ENCODE measurements at regions not wholly inside any gene's neighbourhood (a gene's known extent, or its start where the extent isn't known, plus 50 kb on each side); places are given as distances from the start of the nearest gene placed in this dataset.

GRCh38 chr3:139757448-139758030, 79.8 kb upstream of the NMNAT3 start:
- Histone ChIP-seq H3K36me3 (replicated peaks in 1 of 2; ENCODE audit: control insufficient read depth in 2 of 2, insufficient read depth in 2 of 2, low read length in 2 of 2) (no peaks in the 10 kb centered on the region), H2BK5ac (ENCODE audit: low read length) (no peak overlapping the region), H3K4me1 (ENCODE audit: control insufficient read depth in 2 of 2, insufficient read depth in 1 of 2, low read depth in 1 of 2, low read length in 2 of 2) (peaks cover 0 to 14% of the 10 kb centered on the region in 2 donors), H3K9ac (ENCODE audit: low read depth, low read length, poor library complexity) (no peak overlapping the region), H2AK5ac (ENCODE audit: low read depth, low read length) (no peak overlapping the region), H3K27me3 (ENCODE audit: control insufficient read depth in 3 of 3, insufficient read depth in 3 of 3, low read depth in 1 of 3, low read length in 3 of 3) (no peaks in the 10 kb centered on the region), H3K27ac (replicated peaks; ENCODE audit: low read length) (no peak overlapping the region), H3K14ac (ENCODE audit: low read length) (no peak overlapping the region), H3K79me1 (ENCODE audit: low read depth, low read length) (no peaks in the 10 kb centered on the region), H4K91ac (ENCODE audit: low read depth, low read length, poor library complexity) (no peak overlapping the region), H3K18ac (ENCODE audit: low read length) (no peak overlapping the region), H3K4ac (ENCODE audit: low read length) (no peak overlapping the region), H3K4me3 (ENCODE audit: low read length in 2 of 2) (no peak overlapping the region), H3K9me3 (replicated peaks in 1 of 2; ENCODE audit: control insufficient read depth in 2 of 2, insufficient read depth in 1 of 2, low read depth in 1 of 2, low read length in 2 of 2) (no peaks in the 10 kb centered on the region), H2BK12ac (ENCODE audit: low read length) (no peak overlapping the region), H3K4me2 (ENCODE audit: insufficient read depth, low read length, poor library complexity, severe bottlenecking) (no peak overlapping the region), H2BK120ac (ENCODE audit: low read depth, low read length) (no peak overlapping the region), H2AFZ (ENCODE audit: low read length) (no peak overlapping the region), H3K23ac (ENCODE audit: low read depth, low read length, poor library complexity) (no peak overlapping the region), H4K8ac (ENCODE audit: low read depth, low read length) (no peak overlapping the region), H2BK15ac (ENCODE audit: low read length) (no peak overlapping the region)
- no peak for DNase-seq (ENCODE audit: low spot score)

GRCh38 chr3:139756529-139757103, 78.8 kb upstream of the NMNAT3 start:
- H3K4me3 ChIP-seq (ENCODE audit: low read length in 2 of 2), result no peak overlapping the region
- peaks cover 0 to 9% of the 10 kb centered on the region in 2 donors for H3K4me1 ChIP-seq (ENCODE audit: control insufficient read depth in 2 of 2, insufficient read depth in 1 of 2, low read depth in 1 of 2, low read length in 2 of 2)
- no peak overlapping the region for H2AFZ ChIP-seq (ENCODE audit: low read length)
- no peak for DNase-seq (ENCODE audit: low spot score)
- H3K18ac ChIP-seq (ENCODE audit: low read length), result no peak overlapping the region
- no peak overlapping the region for H3K4ac ChIP-seq (ENCODE audit: low read length)
- H2BK120ac ChIP-seq (ENCODE audit: low read depth, low read length), result no peak overlapping the region
- no peak overlapping the region for H2BK12ac ChIP-seq (ENCODE audit: low read length)
- H3K23ac ChIP-seq (ENCODE audit: low read depth, low read length, poor library complexity), result no peak overlapping the region
- no peaks in the 10 kb centered on the region for H3K79me1 ChIP-seq (ENCODE audit: low read depth, low read length)
- H3K4me2 ChIP-seq (ENCODE audit: insufficient read depth, low read length, poor library complexity, severe bottlenecking), result no peak overlapping the region
- no peak overlapping the region for H2BK15ac ChIP-seq (ENCODE audit: low read length)
- H3K9me3 ChIP-seq (replicated peaks in 1 of 2; ENCODE audit: control insufficient read depth in 2 of 2, insufficient read depth in 1 of 2, low read depth in 1 of 2, low read length in 2 of 2), result no peaks in the 10 kb centered on the region
- no CpG with 5 or more reads among the region's 3 CpGs for WGBS, 2 donors (ENCODE audit: extremely low coverage in 2 of 2, insufficient read length in 2 of 2, insufficient replicate concordance in 1 of 2)
- no peak overlapping the region for H2BK5ac ChIP-seq (ENCODE audit: low read length)
- no peaks in the 10 kb centered on the region for H3K36me3 ChIP-seq (replicated peaks in 1 of 2; ENCODE audit: control insufficient read depth in 2 of 2, insufficient read depth in 2 of 2, low read length in 2 of 2)
- no peaks in the 10 kb centered on the region for H3K27me3 ChIP-seq (ENCODE audit: control insufficient read depth in 3 of 3, insufficient read depth in 3 of 3, low read depth in 1 of 3, low read length in 3 of 3)
- H3K27ac ChIP-seq (replicated peaks; ENCODE audit: low read length), result no peak overlapping the region
- no peak overlapping the region for H3K14ac ChIP-seq (ENCODE audit: low read length)
- no peak overlapping the region for H4K8ac ChIP-seq (ENCODE audit: low read depth, low read length)
- no peak overlapping the region for H3K9ac ChIP-seq (ENCODE audit: low read depth, low read length, poor library complexity)
- H4K91ac ChIP-seq (ENCODE audit: low read depth, low read length, poor library complexity), result no peak overlapping the region
- H2AK5ac ChIP-seq (ENCODE audit: low read depth, low read length), result no peak overlapping the region

GRCh38 chr3:139755551-139755950, 77.8 kb upstream of the NMNAT3 start:
- H3K23ac ChIP-seq (ENCODE audit: low read depth, low read length, poor library complexity), result no peak overlapping the region
- H4K91ac ChIP-seq (ENCODE audit: low read depth, low read length, poor library complexity), result no peak overlapping the region
- H2BK120ac ChIP-seq (ENCODE audit: low read depth, low read length), result no peak overlapping the region
- H3K27me3 ChIP-seq (ENCODE audit: control insufficient read depth in 3 of 3, insufficient read depth in 3 of 3, low read depth in 1 of 3, low read length in 3 of 3), result no peaks in the 10 kb centered on the region
- H3K4ac ChIP-seq (ENCODE audit: low read length), result no peak overlapping the region
- H2BK5ac ChIP-seq (ENCODE audit: low read length), result no peak overlapping the region
- H3K9me3 ChIP-seq (replicated peaks in 1 of 2; ENCODE audit: control insufficient read depth in 2 of 2, insufficient read depth in 1 of 2, low read depth in 1 of 2, low read length in 2 of 2), result peaks cover 0 to under 1% of the 10 kb centered on the region in 2 donors
- H2BK15ac ChIP-seq (ENCODE audit: low read length), result no peak overlapping the region
- no peak overlapping the region for H3K27ac ChIP-seq (replicated peaks; ENCODE audit: low read length)
- no peaks in the 10 kb centered on the region for H3K36me3 ChIP-seq (replicated peaks in 1 of 2; ENCODE audit: control insufficient read depth in 2 of 2, insufficient read depth in 2 of 2, low read length in 2 of 2)
- no peak overlapping the region for H2AK5ac ChIP-seq (ENCODE audit: low read depth, low read length)
- no peak overlapping the region for H2BK12ac ChIP-seq (ENCODE audit: low read length)
- no peak overlapping the region for H2AFZ ChIP-seq (ENCODE audit: low read length)
- DNase-seq (ENCODE audit: low spot score), result no peak
- H3K4me3 ChIP-seq (ENCODE audit: low read length in 2 of 2), result no peak overlapping the region
- no peak overlapping the region for H3K9ac ChIP-seq (ENCODE audit: low read depth, low read length, poor library complexity)
- H3K14ac ChIP-seq (ENCODE audit: low read length), result no peak overlapping the region
- H4K8ac ChIP-seq (ENCODE audit: low read depth, low read length), result no peak overlapping the region
- peaks cover 0 to 9% of the 10 kb centered on the region in 2 donors for H3K4me1 ChIP-seq (ENCODE audit: control insufficient read depth in 2 of 2, insufficient read depth in 1 of 2, low read depth in 1 of 2, low read length in 2 of 2)
- H3K4me2 ChIP-seq (ENCODE audit: insufficient read depth, low read length, poor library complexity, severe bottlenecking), result no peak overlapping the region
- no CpG with 5 or more reads among the region's 3 CpGs for WGBS, 2 donors (ENCODE audit: extremely low coverage in 2 of 2, insufficient read length in 2 of 2, insufficient replicate concordance in 1 of 2)
- H3K79me1 ChIP-seq (ENCODE audit: low read depth, low read length), result no peaks in the 10 kb centered on the region
- no peak overlapping the region for H3K18ac ChIP-seq (ENCODE audit: low read length)

DNA sequence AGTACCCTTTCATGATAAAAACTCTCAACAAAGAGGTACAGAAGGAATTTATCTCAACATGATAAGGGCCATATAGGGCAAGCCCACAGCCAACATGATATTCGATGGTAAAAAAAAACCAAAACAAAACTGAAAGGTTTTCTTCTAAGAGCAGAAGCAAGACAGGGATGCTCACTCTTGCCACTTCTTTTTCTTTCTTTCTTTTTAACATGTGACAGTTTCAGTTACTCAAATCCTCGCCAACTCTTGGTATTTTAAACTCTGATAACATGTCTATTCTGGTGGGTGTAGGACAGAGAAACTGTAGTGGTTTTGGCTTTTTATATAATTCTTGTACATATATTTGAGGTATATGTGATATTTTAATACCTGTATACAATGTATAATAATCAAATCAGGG, 74.0 kb upstream of the NMNAT3 start:
- WGBS, 2 donors (ENCODE audit: extremely low coverage in 2 of 2, insufficient read length in 2 of 2, insufficient replicate concordance in 1 of 2), result no CpG with 5 or more reads among the region's 2 CpGs
- Histone ChIP-seq H2BK12ac (ENCODE audit: low read length) (no peak overlapping the region), H3K14ac (ENCODE audit: low read length) (no peak overlapping the region), H3K4me2 (ENCODE audit: insufficient read depth, low read length, poor library complexity, severe bottlenecking) (no peak overlapping the region), H3K27ac (replicated peaks; ENCODE audit: low read length) (no peak overlapping the region), H3K27me3 (ENCODE audit: control insufficient read depth in 3 of 3, insufficient read depth in 3 of 3, low read depth in 1 of 3, low read length in 3 of 3) (no peaks in the 10 kb centered on the region), H4K91ac (ENCODE audit: low read depth, low read length, poor library complexity) (no peak overlapping the region), H3K23ac (ENCODE audit: low read depth, low read length, poor library complexity) (no peak overlapping the region), H4K8ac (ENCODE audit: low read depth, low read length) (no peak overlapping the region), H2BK120ac (ENCODE audit: low read depth, low read length) (no peak overlapping the region), H3K9me3 (replicated peaks in 1 of 2; ENCODE audit: control insufficient read depth in 2 of 2, insufficient read depth in 1 of 2, low read depth in 1 of 2, low read length in 2 of 2) (peaks cover 0 to 1% of the 10 kb centered on the region in 2 donors), H3K4ac (ENCODE audit: low read length) (no peak overlapping the region), H3K4me1 (ENCODE audit: control insufficient read depth in 2 of 2, insufficient read depth in 1 of 2, low read depth in 1 of 2, low read length in 2 of 2) (no peaks in the 10 kb centered on the region), H3K79me1 (ENCODE audit: low read depth, low read length) (no peaks in the 10 kb centered on the region), H2BK5ac (ENCODE audit: low read length) (no peak overlapping the region), H3K4me3 (ENCODE audit: low read length in 2 of 2) (no peak overlapping the region), H3K9ac (ENCODE audit: low read depth, low read length, poor library complexity) (no peak overlapping the region), H2AFZ (ENCODE audit: low read length) (no peak overlapping the region), H3K18ac (ENCODE audit: low read length) (no peak overlapping the region), H2BK15ac (ENCODE audit: low read length) (no peak overlapping the region), H2AK5ac (ENCODE audit: low read depth, low read length) (no peak overlapping the region), H3K36me3 (replicated peaks in 1 of 2; ENCODE audit: control insufficient read depth in 2 of 2, insufficient read depth in 2 of 2, low read length in 2 of 2) (no peaks in the 10 kb centered on the region)
- no peak for DNase-seq (ENCODE audit: low spot score)
